T-helper 1 cell treated with Interleukin-12 subunit alpha and Interleukin-12 subunit beta and Interleukin-4 antibody, amounts not matched to agents 30 ng/mL and 1 ng/mL, for 36 hours (primary cell): ENCODE measurements at regions not wholly inside any gene's neighbourhood (a gene's known extent, or its start where the extent isn't known, plus 50 kb on each side); places are given as distances from the start of the nearest gene placed in this dataset.

Source experiments
- intact Hi-C: fragments of 100-400 bp; cut with micrococcal nuclease; formaldehyde crosslinking; loops from one replicate; pipeline ENCODE4 v1.15.1; 2024

- intact Hi-C loops = no loop called here
Measured at GRCh38 chrX:42624524-42624923, 153.4 kb downstream of the PPP1R2C start.

GRCh38 chrX:42619068-42619467 is 158.9 kb downstream of the PPP1R2C start:
- intact Hi-C loops = loop anchor here (10.0 kb wide), 2 partner anchors 236 to 824 kb away; no protein-coding TSS in a partner anchor

DNA sequence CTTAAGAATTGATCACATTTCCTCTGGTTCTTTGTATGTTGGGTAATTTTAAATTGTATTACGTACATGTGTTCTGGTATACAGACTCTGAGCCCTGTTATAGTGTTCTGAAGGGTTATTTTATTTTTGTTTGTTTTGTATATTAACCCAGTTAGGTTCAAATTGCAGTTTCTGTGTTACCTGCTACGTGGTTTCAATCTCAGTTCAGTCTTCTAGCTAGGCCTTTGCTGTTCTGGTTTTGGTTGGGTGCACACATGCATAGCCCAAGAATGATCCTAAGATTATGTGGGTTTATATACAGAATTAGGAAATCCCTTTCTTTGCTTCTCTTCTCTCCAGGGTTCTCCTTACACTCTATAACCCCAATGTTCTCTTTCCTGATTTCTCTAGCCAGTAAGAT is 161.0 kb downstream of the PPP1R2C start:
- intact Hi-C loops = loop anchor here (10.0 kb wide), 2 partner anchors 238 to 822 kb away; no protein-coding TSS in a partner anchor

DNA sequence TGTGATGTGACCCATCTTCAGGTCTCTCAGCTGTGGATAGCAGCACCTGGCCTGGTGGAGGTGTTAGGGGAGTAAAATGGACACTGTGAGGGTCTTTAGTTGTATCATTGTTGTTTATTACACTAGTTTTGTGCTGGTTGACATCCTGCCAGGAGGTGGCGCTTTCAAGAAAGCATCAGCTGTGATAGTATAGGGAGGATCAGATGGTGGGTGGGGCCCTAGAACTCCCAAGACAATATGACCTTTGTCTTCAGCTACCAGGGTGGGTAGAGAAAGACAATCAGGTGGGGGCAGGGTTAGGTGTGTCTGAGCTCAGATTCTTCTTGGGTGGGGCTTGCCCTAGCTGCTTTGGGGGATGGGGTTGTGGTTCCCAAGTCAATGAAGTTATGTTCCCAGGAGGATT is 162.8 kb downstream of the PPP1R2C start:
- intact Hi-C loops = loop anchor here (10.0 kb wide), 2 partner anchors 240 to 820 kb away; no protein-coding TSS in a partner anchor

DNA sequence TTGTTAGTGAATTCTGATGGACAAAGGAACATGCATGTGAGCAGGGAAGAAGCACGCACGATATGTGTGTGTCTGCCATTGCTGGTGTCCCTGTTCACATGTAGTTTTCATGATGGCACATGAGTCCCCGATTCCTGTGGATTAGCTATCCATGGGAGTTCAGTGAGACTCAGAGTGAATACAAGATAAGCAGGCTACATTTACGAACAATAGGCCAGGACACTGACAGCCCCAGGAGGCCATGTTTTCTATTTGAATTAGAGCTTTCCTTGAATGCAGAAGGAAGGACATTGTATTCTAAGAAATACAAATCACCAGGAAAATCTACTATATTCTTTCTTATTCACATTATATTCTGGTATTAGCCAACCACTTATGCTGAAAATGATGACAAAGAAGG is 171.4 kb downstream of the PPP1R2C start:
- intact Hi-C loops = no loop called here

DNA sequence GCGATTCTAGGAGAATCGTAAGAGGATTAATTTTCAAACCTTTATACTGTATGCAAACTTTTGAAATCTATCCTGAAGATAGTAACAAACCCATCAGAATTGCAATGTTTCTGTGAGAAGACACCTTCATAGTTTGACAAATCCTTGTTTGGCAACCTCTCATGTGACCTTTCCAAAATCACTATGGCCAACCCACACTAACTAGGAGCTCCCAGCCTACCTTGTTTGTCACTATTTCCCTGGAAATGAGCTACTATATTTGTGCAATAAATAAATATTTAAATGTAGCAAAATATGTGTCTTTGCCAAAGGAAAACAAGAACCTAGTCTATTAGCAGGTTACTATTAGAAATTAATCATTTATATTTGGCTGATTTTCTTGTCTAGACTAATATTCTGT is 173.7 kb downstream of the PPP1R2C start:
- intact Hi-C loops = no loop called here

DNA sequence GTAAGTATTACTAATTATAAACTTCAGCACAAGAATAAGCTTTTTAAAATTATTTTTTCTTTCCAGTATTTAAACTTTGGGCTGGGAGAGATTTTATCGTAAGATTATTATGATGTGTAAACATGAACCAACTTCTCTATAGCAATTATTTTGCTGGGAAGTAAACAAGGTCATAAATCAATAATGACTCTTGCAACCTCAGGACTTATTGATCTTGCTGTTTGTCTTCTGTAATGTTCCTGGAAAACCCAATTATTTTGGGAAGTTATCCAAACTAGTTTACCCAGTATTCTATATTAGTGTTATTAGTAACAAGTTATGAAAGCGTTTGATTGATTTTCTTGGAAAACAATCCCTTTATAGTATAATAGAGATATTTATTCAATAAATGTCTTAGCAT is 174.9 kb downstream of the PPP1R2C start:
- intact Hi-C loops = no loop called here

DNA sequence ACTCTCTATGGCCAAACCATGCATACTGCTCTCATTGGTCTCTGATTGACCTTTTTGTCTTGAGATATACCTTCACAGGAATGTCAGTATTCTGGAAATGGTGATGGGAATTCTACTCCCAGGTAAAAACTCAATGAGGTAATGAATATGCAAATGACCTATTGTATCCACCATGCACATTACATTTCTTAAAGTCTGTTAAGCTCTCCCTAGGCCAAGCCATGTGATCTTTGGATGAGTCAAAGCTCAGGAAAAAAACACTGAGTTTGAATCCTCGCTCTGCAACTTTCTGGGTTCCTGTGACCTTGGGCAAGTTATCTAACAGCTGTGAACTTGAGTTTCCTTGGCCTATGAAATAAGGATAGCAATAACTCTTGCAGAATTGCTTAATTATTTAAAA is 175.4 kb downstream of the PPP1R2C start:
- intact Hi-C loops = no loop called here

DNA sequence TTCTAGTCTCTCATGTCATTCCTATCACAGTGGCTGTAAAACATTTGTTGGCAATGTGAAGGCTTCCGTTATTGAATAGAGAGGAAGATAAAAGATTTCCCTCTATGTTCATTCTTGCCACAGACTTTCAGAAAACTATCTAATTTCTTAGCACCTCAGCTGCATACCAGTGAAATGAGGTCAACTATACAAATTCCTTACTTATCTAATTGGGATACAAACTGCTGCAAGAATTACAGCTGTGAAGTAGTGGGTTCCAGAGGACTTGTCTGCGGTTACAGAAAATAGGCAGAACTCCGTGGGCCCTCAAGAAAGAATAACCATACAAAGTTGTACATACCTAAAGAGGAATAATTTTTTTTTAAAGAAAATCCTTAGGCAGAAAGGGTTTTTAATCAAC is 175.8 kb downstream of the PPP1R2C start:
- intact Hi-C loops = no loop called here

GRCh38 chrX:42597481-42597880 is 180.5 kb downstream of the PPP1R2C start:
- intact Hi-C loops = no loop called here

- intact Hi-C loops = no loop called here
Measured at GRCh38 chrX:42585842-42586621, 191.9 kb downstream of the PPP1R2C start.

- intact Hi-C loops = no loop called here
Measured at GRCh38 chrX:42577936-42578470, 200.0 kb downstream of the PPP1R2C start.

DNA sequence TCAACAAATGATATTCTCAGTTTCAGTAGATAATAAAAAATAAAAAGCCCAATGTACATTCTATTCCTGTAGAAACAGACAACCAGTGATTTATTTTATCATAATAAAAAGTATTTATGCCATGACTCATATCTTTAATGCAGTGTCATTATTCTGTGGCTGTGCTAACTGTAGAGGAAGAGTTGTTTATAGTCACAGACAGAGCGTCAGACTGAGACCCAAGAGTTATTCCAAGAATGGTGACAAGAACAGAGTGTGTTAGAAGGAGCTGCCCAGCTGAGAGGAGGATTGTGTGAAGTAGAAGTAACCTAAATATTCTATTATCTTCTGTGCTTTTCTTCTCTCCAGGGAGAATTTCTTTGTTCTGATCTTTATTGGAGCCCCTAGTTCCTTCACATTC is 210.7 kb downstream of the PPP1R2C start:
- intact Hi-C loops = no loop called here

GRCh38 chrX:42565739-42566138 is 212.2 kb downstream of the PPP1R2C start:
- intact Hi-C loops = no loop called here

DNA sequence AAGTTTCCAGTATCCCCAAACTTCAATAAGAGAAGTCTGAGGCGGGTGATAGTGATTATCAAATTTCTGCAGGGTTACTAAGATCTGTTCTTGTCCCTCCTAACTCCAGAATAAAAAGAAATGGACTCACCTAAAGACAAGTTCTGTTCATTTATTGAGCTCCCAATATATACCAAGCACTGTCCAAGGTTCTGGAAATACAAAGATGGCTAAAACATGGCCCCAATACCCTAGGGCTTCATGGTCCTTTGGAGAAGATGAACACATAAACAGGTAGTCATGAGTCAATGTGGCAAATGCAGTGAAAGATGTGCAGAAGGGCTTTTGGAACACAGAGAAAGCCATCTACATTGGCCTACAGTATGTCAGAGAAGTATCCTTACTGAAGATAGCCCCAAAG is 231.2 kb downstream of the PPP1R2C start:
- intact Hi-C loops = no loop called here

GRCh38 chrX:42544883-42545282 is 233.1 kb downstream of the PPP1R2C start:
- intact Hi-C loops = no loop called here

GRCh38 chrX:42541554-42541953 is 236.4 kb downstream of the PPP1R2C start:
- intact Hi-C loops = no loop called here

DNA sequence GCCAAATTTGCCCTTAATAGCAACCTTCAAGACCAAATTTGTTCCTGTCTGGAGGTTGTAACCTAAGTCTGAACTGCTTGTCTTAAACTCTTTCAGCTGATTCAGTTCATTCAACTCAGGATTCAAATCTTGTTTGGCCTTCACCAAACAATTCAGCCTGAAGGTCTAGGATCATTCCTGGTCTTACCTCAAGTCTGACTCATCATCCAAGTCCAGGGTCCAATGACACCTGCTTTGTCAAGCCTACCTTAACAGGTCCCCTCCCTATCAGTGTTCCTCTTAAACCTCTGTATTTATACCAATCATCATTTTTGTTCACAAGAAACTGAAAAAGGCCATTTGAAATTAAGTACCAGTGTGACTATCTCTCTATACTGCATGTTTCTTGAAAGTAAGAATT is 237.8 kb downstream of the PPP1R2C start:
- intact Hi-C loops = no loop called here

- intact Hi-C loops = no loop called here
Measured at GRCh38 chrX:42538405-42538804, 239.6 kb downstream of the PPP1R2C start.

- intact Hi-C loops = no loop called here
Measured at GRCh38 chrX:42536286-42536685, 241.7 kb downstream of the PPP1R2C start.

DNA sequence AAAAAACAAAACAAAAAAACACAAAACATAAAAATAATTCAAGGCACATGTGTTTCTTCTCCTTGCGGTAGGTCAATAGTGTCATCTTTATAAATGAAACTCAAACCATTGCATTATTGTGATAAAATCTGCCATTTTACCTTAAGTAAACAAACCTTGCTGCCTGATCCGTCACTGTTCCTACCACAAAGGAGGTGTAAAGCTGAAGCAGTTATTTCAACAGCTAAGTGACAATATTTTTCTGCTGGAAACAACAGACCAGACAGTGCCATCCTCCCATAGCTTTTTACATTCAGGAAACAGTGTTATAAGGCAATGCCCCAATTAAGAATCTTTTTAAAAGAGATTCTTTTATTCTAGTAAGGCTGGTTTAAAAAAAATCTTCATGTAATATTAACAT is 242.7 kb downstream of the PPP1R2C start:
- intact Hi-C loops = no loop called here

GRCh38 chrX:42533761-42534160 is 244.2 kb downstream of the PPP1R2C start:
- intact Hi-C loops = no loop called here

DNA sequence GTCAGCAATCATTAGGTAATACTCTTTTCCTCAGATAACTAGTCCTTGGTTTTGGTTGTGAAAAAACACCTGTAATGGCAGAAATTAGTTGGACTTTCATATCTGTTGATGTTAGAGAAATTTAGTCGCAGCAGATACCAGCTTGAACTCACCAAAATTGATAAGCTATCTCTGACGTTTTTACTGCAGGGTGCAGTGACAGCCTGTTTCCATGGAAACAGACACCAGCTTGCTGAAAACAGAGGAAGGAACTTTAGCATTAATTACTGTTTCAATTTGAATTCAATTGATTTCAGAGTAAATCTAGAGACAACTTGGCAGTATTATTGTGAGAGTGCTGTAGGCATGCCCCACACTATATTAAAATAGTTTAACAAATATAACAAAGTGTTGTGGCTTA is 246.5 kb downstream of the PPP1R2C start:
- intact Hi-C loops = no loop called here
